ENCODE measurements at regions not wholly inside any gene's neighbourhood (a gene's known extent, or its start where the extent isn't known, plus 50 kb on each side); places are given as distances from the start of the nearest gene placed in this dataset.

- DNase-seq = no peak
These were observed 94.2 kb upstream of the ANKH start for GRCh38 chr5:14965815-14966214.

DNA sequence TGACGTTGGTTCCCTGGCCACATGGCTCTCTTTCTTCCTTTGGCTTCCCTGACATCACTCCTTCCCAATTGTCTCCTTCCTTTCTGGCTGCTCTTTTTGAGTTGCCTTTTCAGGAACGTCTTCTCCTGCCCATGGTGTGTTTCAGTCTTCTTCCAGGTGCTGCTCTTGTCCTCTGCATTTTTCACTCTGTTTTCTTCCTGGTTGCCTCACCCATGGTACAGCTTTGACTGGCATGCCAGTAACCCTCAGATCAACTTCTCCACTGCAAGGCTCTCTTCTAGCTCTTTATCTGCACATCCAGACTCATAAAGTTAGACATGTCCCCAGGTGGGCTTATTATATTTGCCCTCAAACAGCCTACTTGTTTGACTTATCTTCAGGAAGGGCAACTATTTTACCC lies 91.0 kb upstream of the ANKH start:
- DNase-seq = no peak

- DNase-seq = no peak
These were observed 88.5 kb upstream of the ANKH start for GRCh38 chr5:14960120-14960462.

- no peak for DNase-seq
These were observed 88.0 kb upstream of the ANKH start for GRCh38 chr5:14959399-14960119.

DNA sequence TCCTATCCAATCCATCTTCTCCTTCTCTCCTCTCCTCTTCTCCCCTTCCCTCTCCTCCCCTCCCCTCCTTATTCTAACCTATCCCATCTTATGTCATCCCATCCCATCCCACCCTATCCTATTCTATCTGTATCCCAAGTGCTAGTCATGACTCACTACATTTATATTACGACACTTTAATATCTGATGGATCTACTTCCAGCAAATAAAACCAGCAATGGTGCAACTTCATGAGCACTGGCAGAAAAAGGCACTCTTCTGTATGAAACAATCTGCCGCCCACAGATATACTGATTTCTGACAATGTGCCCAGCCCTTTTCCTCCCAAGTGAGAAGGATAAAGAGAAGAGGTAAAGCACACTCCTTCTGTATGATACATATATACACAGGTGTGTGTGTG lies 86.6 kb upstream of the ANKH start:
- DNase-seq = no peak

DNA sequence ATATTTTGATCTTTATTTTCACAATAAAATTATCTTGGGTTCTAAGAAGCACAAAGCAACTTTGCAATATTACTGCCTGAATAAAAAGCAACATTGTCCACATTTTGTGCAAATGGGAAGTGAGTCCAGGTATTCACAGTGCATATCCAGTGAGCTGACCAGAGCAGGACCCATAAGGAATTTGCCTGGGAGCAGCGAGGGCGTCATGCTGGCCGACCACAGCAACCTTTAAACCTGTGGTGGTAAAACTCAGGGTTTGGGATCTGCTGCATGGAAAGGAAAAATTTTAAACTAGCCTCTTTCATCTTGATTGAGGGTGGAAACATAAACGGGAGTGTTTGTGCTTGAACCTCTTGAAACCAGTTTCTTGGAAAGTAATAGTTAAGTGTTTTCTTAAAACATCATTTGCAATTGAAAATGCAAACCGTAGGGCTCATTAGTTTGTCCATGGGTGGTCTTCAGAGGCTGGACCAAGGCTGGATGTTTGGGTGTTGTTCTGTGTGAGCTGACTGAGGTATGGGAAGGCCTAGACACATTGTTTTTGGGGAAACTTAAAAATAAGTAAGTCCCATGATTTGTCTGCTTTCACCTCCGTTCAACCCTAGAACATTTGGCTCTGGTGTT lies 85.0 kb upstream of the ANKH start:
- DNase-seq = no peak

DNA sequence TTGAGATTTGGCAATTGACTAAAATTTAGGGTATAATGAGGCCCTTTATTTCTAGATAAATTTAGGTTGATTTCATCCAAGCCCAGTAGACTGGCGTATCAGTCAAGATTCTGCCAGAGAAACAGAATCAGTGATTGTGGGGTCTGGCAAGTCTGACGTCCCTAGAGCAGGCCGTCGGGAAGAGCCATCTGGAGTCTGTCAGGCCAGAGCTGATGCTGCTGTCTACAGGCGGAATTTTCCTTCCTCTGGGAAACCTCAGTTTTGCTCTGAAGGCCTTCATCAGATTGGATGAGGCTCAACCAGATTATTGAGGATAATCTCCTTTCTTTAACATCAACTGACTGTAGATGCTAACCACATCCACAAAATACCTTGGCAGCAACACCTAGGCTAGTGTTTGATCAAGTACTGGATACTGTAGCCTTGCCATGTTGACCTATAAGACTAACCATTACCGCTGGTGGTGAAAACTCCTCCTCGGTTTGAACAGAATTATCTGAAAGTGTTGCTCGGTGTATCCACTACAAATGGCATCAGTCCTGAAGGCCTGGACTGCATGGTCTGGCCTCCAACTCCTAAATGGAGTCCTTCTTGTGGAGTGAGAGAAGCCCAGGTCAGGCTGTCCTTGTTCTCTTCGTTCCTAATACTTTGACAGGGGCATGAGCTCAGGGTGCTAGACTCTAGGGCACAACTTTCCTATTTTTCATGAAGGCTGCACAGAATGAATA lies 83.2 kb upstream of the ANKH start:
- no peak for DNase-seq

GRCh38 chr5:14954216-14954615 lies 82.6 kb upstream of the ANKH start:
- no peak for DNase-seq

DNA sequence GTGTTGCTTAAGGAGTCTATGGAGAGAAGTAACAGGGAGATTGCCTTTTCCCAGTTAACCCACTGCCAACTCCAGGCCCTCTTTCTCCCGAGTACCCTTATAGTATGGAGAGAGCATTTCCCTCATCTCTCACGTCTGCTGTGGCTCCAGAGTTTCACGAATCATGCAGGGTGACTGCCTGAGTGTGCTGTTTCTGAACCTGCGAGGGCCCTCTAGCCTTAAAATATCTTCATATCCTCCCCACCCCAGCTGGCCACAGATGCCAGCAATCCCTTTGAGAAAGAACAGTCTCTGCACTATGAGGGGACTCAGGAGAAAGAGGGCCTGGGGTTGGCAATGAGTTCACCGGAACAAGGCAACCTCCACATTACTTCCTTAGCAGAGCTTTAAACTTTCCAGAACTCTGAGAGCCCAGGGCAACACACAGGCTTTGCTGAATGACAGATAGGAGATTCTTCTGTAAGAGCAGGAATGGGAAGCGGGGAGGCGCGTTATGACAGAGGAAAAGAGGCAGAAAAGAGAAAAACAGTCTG lies 81.6 kb upstream of the ANKH start:
- no peak for DNase-seq

- DNase-seq = no peak
These were observed 76.8 kb upstream of the ANKH start for GRCh38 chr5:14948383-14948782.

DNA sequence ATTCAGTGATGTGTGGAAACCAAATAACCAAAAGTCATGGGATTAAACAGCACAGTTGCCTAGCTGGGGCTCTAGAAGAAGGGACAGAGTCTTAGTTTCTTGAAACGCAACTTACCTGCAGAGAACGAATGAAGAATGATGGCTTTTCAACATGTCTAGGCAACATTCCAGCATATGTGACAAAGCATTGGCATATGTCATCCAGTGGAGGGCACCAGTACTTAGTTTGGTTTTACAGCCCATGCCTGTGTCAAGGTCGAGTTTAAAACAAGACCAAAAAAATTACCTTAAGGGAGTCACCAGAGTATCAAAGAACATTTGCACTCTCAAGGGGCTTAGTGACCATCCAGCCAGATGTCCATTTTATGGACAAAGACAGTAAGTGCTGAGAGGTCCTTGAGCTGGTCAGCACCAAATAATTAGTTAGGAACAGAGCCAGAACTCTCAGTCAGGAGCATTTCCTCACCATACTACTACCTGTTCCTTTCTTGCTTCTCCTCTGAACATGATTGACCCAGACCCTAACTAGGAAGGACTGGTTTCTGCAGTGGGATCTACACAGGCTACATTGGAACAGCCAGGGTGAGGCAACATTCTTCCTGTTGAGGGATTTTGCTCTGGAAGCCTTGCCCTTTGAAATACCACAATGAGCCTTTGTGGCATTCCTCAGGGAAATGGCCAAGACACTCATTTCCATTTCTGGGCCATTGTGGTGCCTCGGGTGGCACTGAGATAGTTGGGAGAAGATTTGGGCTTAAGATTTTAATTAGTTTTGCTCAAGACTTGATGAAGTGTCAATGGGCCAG lies 75.4 kb upstream of the ANKH start:
- peak; percentile 23 for DNase-seq

- DNase-seq = no peak
These were observed 73.9 kb upstream of the ANKH start for GRCh38 chr5:14945450-14945849.

- DNase-seq = no peak
These were observed 73.4 kb upstream of the ANKH start for GRCh38 chr5:14944996-14945395.

GRCh38 chr5:14944350-14944739 lies 72.8 kb upstream of the ANKH start:
- DNase-seq = no peak

DNA sequence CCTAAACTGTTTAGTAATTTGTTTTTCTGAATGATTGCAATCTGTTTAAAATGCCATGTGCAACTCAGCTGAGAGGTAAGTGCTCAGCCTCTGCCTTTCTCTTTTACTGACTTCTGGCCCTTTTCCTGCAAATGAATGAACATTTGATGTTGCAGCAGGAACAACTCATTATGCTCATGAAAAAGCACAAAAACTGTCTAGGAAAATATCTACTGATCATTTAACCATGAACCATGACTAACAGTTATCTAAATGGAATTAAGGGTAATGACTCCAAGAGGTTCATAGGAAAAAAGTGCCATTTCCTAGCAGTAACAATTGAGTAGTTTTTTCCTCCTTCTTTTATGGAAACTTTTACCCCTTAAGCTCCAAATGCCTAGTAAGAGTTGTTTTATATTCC lies 70.6 kb upstream of the ANKH start:
- no peak for DNase-seq

DNA sequence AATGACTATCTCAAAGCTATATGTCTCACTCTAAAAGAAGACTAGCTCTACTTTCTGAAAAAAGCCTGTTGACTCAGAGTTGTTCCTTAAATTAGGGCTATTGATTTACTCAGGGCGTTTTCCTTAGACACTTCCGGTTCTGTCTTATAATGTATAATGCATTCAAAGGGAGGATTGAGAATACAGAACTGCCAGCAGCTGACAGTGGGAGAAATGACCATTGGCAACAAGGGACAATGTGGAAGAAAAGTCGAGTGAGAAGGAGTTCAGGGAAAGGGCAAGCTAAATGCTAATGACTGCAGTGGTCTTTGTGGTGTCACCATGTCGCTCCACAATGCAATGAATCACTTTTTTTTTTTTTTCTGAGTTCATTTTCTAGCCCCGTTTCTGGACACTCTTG lies 65.7 kb upstream of the ANKH start:
- no peak for DNase-seq

GRCh38 chr5:14936588-14936987 lies 65.0 kb upstream of the ANKH start:
- DNase-seq = no peak

DNA sequence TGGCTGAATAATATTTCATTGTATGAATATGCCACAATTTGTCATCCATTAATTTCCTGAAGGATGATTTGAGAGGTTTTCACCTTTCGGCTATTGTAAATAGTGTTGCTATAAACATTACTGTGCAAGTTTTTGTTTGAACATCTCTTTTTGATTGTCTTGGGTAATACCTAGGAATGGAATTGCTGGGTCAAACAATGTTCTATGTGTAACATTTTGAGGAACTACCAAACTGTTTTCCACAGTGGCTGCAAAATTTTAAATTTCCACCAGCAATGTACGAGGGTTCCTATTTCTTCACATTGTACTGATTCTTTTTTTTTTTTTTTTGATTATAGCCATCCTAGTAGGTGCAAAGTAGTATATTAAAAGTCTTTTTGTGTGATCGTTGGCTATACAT lies 63.8 kb upstream of the ANKH start:
- DNase-seq = no peak

DNA sequence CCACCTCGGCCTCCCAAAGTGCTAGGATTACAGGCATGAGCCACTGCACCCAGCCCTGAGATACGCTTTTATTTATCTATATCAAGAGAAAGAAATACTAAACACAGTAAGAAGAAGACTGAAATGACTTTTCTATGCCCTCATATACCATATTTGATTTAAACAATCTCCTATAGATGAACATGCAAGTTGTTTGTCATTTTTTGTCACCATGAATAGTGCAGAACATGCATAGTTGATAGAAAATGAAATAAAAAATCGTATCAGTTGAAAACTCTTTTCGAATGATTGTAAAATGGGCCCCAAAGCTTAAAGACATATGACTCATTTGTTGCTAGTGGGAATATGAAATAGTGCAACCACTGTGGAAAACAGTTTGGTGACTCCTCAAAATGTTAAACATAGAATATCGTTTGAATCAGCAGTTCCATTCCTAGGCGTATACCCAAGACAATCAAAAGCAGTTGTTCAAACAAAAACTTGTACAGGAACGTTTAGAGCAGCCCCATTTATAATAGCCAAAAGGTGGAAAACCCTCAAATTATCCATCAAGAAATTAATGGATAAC lies 61.4 kb upstream of the ANKH start:
- no peak for DNase-seq

- no peak for DNase-seq
These were observed 58.9 kb upstream of the ANKH start for GRCh38 chr5:14930486-14930885.

GRCh38 chr5:14929293-14930065 lies 57.9 kb upstream of the ANKH start:
- DNase-seq = no peak

DNA sequence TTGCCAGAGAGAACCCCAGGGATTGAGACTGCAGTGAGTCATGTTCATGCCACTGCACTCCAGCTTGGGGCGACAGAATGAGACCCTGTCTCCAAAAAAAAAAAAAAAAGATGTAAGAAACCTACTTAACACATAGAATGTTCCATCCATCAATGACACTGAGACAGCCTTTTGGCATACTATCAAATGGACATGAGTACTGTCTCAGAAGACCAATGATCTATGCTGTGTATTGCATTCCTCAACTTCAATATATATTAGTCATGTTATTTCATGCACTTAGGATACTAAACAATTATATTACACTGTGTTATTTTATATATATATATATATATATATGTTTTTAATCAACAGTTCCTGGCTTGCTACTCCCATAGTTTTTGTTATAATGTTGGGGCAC lies 57.1 kb upstream of the ANKH start:
- DNase-seq = no peak
